ENCODE measurements at regions not wholly inside any gene's neighbourhood (a gene's known extent, or its start where the extent isn't known, plus 50 kb on each side); places are given as distances from the start of the nearest gene placed in this dataset.

DNA sequence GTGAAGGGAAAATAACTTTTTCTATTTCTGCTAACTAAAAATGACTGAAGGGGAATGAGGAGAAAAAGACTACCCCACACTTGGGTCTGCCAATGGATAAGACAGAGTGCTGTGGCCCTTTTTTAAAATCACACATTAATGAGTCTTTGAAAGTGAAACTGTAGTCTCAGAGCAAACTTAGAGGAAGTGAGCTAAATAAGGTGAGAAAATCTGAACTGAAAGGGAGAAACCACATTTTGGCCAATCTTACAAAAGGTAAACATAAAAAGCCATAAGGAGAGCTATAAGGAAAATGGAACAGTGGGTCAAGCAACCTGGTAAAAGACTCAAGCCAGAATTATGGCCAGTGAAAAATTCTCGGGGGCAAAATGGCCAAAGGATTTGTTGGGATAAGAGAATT is 755.1 kb upstream of the IGFBP7 start:
- dilution Hi-C loops (cut with MboI; ENCODE audit: extremely low pct_ligation_motif_present, low sequenced_read_pairs) (no loop called here), intact Hi-C loops (cut with micrococcal nuclease) (no loop called here)
- Histone ChIP-seq H3K4me2 (ENCODE audit: insufficient read depth, low read length) (no peak overlapping the region), H3K4me1 (ENCODE audit: control insufficient read depth, extremely low read depth, insufficient read depth, low read length) (no peaks in the 10 kb centered on the region), H3K79me2 (ENCODE audit: control insufficient read depth, insufficient read depth, low read length) (no peaks in the 10 kb centered on the region), H3K27me3 (ENCODE audit: control insufficient read depth in 2 of 2, insufficient read depth in 2 of 2, low read length in 2 of 2) (no peaks in the 10 kb centered on the region), H3K9ac (replicated peaks; ENCODE audit: extremely low read depth, insufficient read depth, low read length) (no peak overlapping the region), H3K9me1 (replicated peaks; ENCODE audit: control insufficient read depth, extremely low read depth, insufficient read depth, low read length) (no peaks in the 10 kb centered on the region), H4K20me1 (replicated peaks; ENCODE audit: control insufficient read depth, extremely low read depth, insufficient read depth, low read length) (no peaks in the 10 kb centered on the region), H3K9me3 (replicated peaks; ENCODE audit: control insufficient read depth, insufficient read depth, low read length) (no peaks in the 10 kb centered on the region), H2AFZ (ENCODE audit: low read depth, low read length) (no peak overlapping the region), H3K36me3 (ENCODE audit: control insufficient read depth in 2 of 2, extremely low read depth in 1 of 2, insufficient read depth in 2 of 2, low read length in 2 of 2) (no peaks in the 10 kb centered on the region), H3K27ac (ENCODE audit: insufficient read depth, low read depth, low read length) (no peak overlapping the region), H3K4me3 (replicated peaks in 1 of 3; ENCODE audit: insufficient read depth in 1 of 3, low read depth in 1 of 3, low read length in 3 of 3) (no peak overlapping the region)
- no peak for FAIRE-seq
- ChIA-PET POLR2A (no interaction called here), CTCF (no interaction called here)
- no peak for TF ChIP-seq MYC (IDR thresholded peaks at IDR 0.05; ENCODE audit: low read depth, low read length)
- TF ChIP-seq FOS (IDR thresholded peaks at IDR 0.05; ENCODE audit: borderline replicate concordance, insufficient read depth, low read length) = no peak
- TF ChIP-seq, protein P1, sequence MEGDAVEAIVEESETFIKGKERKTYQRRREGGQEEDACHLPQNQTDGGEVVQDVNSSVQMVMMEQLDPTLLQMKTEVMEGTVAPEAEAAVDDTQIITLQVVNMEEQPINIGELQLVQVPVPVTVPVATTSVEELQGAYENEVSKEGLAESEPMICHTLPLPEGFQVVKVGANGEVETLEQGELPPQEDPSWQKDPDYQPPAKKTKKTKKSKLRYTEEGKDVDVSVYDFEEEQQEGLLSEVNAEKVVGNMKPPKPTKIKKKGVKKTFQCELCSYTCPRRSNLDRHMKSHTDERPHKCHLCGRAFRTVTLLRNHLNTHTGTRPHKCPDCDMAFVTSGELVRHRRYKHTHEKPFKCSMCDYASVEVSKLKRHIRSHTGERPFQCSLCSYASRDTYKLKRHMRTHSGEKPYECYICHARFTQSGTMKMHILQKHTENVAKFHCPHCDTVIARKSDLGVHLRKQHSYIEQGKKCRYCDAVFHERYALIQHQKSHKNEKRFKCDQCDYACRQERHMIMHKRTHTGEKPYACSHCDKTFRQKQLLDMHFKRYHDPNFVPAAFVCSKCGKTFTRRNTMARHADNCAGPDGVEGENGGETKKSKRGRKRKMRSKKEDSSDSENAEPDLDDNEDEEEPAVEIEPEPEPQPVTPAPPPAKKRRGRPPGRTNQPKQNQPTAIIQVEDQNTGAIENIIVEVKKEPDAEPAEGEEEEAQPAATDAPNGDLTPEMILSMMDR (IDR thresholded peaks at IDR 0.05; ENCODE audit: extremely low read depth in 1 of 2, insufficient read depth in 1 of 2, low read depth in 1 of 2, low read length in 2 of 2) = no peak
- TF ChIP-seq POLR2AphosphoS5 (IDR thresholded peaks at IDR 0.05; ENCODE audit: insufficient read depth, low read depth, low read length) = no peak
- TF ChIP-seq JUN (IDR thresholded peaks at IDR 0.05; ENCODE audit: borderline replicate concordance, insufficient read depth, insufficient read length, low read depth) = no peak
- no peak for TF ChIP-seq GATA2 (IDR thresholded peaks at IDR 0.05; ENCODE audit: insufficient read depth, insufficient read length, low read depth, low read length)
- TF ChIP-seq EZH2 (IDR thresholded peaks at IDR 0.05; ENCODE audit: borderline replicate concordance, low read depth, low read length, severe bottlenecking) = no peak
- TF ChIP-seq MAX (IDR thresholded peaks at IDR 0.05; ENCODE audit: insufficient read depth, insufficient read length) = no peak
- no peak for TF ChIP-seq POLR2A (IDR thresholded peaks at IDR 0.05; ENCODE audit: low read depth, low read length)
- BruUV-seq (replicated peaks) = no TSS peak
- DNase-seq (ENCODE audit: low read depth, low spot score) = no peak

All from endothelial cell of umbilical vein (primary cell).